ENCODE measurements at regions not wholly inside any gene's neighbourhood (a gene's known extent, or its start where the extent isn't known, plus 50 kb on each side); places are given as distances from the start of the nearest gene placed in this dataset.

DNA sequence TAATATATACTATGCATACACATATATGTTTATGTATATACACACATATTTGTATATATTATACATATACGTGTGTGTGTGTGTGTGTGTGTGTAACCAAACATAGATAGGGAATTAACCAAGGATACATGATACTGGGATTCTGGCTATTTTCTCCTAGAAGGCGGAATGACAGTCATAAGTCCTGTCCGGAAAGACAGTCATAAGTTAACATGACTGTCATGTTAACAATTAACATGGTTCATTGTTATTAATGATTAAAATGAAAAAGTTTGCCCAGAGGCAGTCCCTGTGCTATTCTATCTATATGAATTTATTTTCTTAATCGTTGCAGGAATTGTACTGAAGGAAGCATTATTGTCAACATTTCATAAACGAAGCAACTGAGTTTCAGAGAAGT is 450.7 kb upstream of the NXPH2 start:
- CTCF ChIA-PET = no interaction called here
- no peak overlapping the region for H3K27ac Mint-ChIP-seq
- no peaks in the 10 kb centered on the region for H3K4me1 Mint-ChIP-seq
- no peak overlapping the region for H3K4me3 Mint-ChIP-seq
- no peak for DNase-seq
- H3K36me3 Mint-ChIP-seq (ENCODE audit: low read depth) = no peaks in the 10 kb centered on the region
- H3K27me3 Mint-ChIP-seq = no peaks in the 10 kb centered on the region
- H3K9me3 Mint-ChIP-seq = peaks cover 2% of the 10 kb centered on the region
- POLR2A ChIA-PET = no interaction called here

DNA sequence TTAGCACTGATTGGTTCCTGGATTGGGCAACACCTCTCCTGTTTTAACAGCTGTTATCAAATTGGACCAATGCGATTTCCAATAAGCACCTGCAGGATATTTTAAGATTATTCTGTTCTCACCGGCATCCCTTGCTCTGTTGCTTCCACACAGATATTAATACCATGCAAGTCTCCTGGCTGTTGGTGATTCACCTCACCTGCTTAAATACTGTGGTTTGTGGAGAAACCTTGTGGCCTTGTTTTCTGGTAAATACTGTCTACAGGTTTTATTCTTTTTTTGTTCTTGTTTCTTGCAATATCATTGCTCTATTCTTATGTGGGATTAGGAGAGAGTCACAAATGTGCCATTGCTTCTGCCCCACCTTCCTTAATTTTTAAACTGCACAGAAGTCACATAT is 448.1 kb upstream of the NXPH2 start:
- no peak overlapping the region for H3K27ac Mint-ChIP-seq
- no peaks in the 10 kb centered on the region for H3K27me3 Mint-ChIP-seq
- ChIA-PET POLR2A (no interaction called here), CTCF (no interaction called here)
- peaks cover 2% of the 10 kb centered on the region for H3K9me3 Mint-ChIP-seq
- H3K36me3 Mint-ChIP-seq (ENCODE audit: low read depth) = no peaks in the 10 kb centered on the region
- no peak for DNase-seq
- no peaks in the 10 kb centered on the region for H3K4me1 Mint-ChIP-seq
- no peak overlapping the region for H3K4me3 Mint-ChIP-seq

- no peaks in the 10 kb centered on the region for H3K36me3 Mint-ChIP-seq (ENCODE audit: low read depth)
- no peaks in the 10 kb centered on the region for H3K4me1 Mint-ChIP-seq
- ChIA-PET CTCF (no interaction called here), POLR2A (no interaction called here)
- DNase-seq = no peak
- no peaks in the 10 kb centered on the region for H3K27me3 Mint-ChIP-seq
- no peak overlapping the region for H3K27ac Mint-ChIP-seq
- H3K4me3 Mint-ChIP-seq = no peak overlapping the region
- peaks cover 2% of the 10 kb centered on the region for H3K9me3 Mint-ChIP-seq
Measured at GRCh38 chr2:139225961-139226360, 445.8 kb upstream of the NXPH2 start.

- ChIA-PET CTCF (no interaction called here), POLR2A (no interaction called here)
- H3K27me3 Mint-ChIP-seq = no peaks in the 10 kb centered on the region
- H3K4me1 Mint-ChIP-seq = no peaks in the 10 kb centered on the region
- H3K27ac Mint-ChIP-seq = no peak overlapping the region
- H3K4me3 Mint-ChIP-seq = no peak overlapping the region
- H3K36me3 Mint-ChIP-seq (ENCODE audit: low read depth) = no peaks in the 10 kb centered on the region
- peaks cover 12% of the 10 kb centered on the region for H3K9me3 Mint-ChIP-seq
- no peak for DNase-seq
Measured at GRCh38 chr2:139218181-139218580, 438.0 kb upstream of the NXPH2 start.

GRCh38 chr2:139217641-139218040 is 437.5 kb upstream of the NXPH2 start:
- Mint-ChIP-seq H3K9me3 (peaks cover 15% of the 10 kb centered on the region), H3K4me1 (no peaks in the 10 kb centered on the region), H3K27ac (no peak overlapping the region), H3K36me3 (ENCODE audit: low read depth) (no peaks in the 10 kb centered on the region), H3K27me3 (no peaks in the 10 kb centered on the region), H3K4me3 (no peak overlapping the region)
- CTCF ChIA-PET = no interaction called here
- POLR2A ChIA-PET = no interaction called here
- DNase-seq = no peak

- Mint-ChIP-seq H3K4me1 (no peaks in the 10 kb centered on the region), H3K36me3 (ENCODE audit: low read depth) (no peaks in the 10 kb centered on the region), H3K27me3 (no peaks in the 10 kb centered on the region), H3K4me3 (no peak overlapping the region), H3K27ac (no peak overlapping the region), H3K9me3 (peaks cover 17% of the 10 kb centered on the region)
- ChIA-PET POLR2A (no interaction called here), CTCF (no interaction called here)
- no peak for DNase-seq
Measured at GRCh38 chr2:139216435-139216834, 436.2 kb upstream of the NXPH2 start.

DNA sequence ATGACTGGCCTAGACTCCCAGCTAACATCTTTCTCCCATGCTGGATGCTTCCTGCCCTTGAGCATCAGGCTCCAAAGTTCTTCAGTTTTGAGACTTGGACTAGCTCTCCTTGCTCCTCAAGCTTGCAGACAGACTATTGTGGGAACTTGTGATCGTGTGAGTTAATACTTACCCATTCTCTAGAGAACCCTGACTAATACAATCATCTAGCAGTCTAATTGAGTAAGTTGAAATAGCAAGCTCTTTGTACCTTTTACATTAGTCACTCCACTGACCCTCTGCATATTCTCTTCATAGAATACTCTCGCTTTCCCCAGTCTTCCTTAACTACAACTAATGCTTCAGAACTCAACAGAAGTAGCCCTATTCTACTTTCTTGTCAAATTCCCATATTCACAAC is 434.6 kb upstream of the NXPH2 start:
- Mint-ChIP-seq H3K4me1 (no peaks in the 10 kb centered on the region), H3K36me3 (ENCODE audit: low read depth) (no peaks in the 10 kb centered on the region), H3K27me3 (no peaks in the 10 kb centered on the region), H3K4me3 (no peak overlapping the region), H3K27ac (no peak overlapping the region), H3K9me3 (peaks cover 17% of the 10 kb centered on the region)
- ChIA-PET POLR2A (no interaction called here), CTCF (no interaction called here)
- no peak for DNase-seq

DNA sequence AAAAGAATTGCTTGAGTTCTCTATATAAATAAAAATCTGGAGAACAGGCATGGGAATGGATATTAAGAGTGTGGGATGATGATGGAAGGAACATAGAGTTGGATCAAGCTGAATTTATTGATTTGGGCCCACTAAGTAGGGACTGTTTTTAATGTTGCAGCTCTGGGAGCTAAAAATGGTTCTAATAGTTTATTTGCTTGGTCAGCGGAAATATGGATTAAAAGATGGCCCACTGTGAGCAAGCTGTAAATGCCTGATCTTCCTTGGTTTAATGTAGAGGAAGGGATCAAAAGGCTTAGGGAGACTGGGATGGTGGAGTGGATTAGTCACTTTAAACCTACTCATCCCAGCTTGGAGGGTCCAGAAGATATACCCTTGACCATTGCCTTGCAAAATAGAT is 429.4 kb upstream of the NXPH2 start:
- H3K36me3 Mint-ChIP-seq (ENCODE audit: low read depth) = no peaks in the 10 kb centered on the region

GRCh38 chr2:139201516-139201915 is 421.3 kb upstream of the NXPH2 start:
- Mint-ChIP-seq H3K4me1 (no peaks in the 10 kb centered on the region), H3K27me3 (no peaks in the 10 kb centered on the region)
- no peak for DNase-seq

More for the DNA sequence above, 429.4 kb upstream of the NXPH2 start:
- DNase-seq = no peak
- H3K4me3 Mint-ChIP-seq = no peak overlapping the region
- ChIA-PET POLR2A (no interaction called here), CTCF (no interaction called here)
- no peaks in the 10 kb centered on the region for H3K27me3 Mint-ChIP-seq
- H3K9me3 Mint-ChIP-seq = peaks cover 5% of the 10 kb centered on the region
- no peak overlapping the region for H3K27ac Mint-ChIP-seq
- H3K4me1 Mint-ChIP-seq = no peaks in the 10 kb centered on the region

DNA sequence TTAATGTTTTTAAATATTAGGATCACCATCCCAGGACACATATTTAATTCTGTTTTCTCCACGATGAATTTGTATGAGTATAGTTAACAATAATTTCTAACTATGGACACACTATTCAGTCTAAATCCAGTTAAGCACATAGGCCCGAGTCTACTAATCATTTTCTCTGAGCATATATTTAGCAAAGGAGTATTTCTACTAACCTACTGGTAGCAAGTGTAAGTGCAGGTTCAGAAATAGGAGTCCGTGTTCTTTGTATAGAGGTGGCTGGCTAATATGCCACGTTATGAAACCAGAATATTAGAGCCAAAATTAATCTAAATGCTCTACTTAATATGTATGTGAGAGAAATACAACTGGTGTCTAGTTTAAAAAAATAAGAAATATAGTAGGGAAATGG is 416.6 kb upstream of the NXPH2 start:
- no peak for DNase-seq

More at GRCh38 chr2:139201516-139201915, 421.3 kb upstream of the NXPH2 start:
- ChIA-PET CTCF (no interaction called here), POLR2A (no interaction called here)
- no peak overlapping the region for H3K27ac Mint-ChIP-seq
- no peaks in the 10 kb centered on the region for H3K36me3 Mint-ChIP-seq (ENCODE audit: low read depth)
- peaks cover 3% of the 10 kb centered on the region for H3K9me3 Mint-ChIP-seq
- no peak overlapping the region for H3K4me3 Mint-ChIP-seq

DNA sequence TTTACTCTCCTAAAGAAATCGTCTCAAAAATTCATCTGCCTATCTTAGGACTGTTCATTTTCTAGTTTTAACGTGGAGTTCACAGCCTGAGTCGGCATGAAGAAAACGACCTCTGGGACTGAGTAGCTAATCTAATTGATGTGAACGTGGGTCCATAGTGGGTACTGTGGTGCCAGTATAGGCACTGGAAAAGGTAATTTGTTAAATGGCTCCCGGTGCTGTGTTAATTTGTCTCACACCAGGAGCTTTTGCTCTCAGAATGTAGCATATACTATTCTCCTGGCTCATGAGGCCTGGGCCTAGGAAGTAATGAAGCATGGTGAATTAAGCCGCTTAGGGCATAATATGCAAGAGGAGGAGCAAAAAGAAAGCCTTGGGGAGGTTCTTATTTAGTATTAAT is 414.4 kb upstream of the NXPH2 start:
- no peak for DNase-seq
- Mint-ChIP-seq H3K36me3 (ENCODE audit: low read depth) (no peaks in the 10 kb centered on the region), H3K27me3 (no peaks in the 10 kb centered on the region), H3K27ac (no peak overlapping the region), H3K4me1 (no peaks in the 10 kb centered on the region), H3K4me3 (no peak overlapping the region), H3K9me3 (no peaks in the 10 kb centered on the region)
- CTCF ChIA-PET = no interaction called here
- POLR2A ChIA-PET = no interaction called here

More for the DNA sequence above, 416.6 kb upstream of the NXPH2 start:
- ChIA-PET CTCF (no interaction called here), POLR2A (no interaction called here)
- Mint-ChIP-seq H3K9me3 (no peaks in the 10 kb centered on the region), H3K4me3 (no peak overlapping the region), H3K4me1 (no peaks in the 10 kb centered on the region), H3K27me3 (no peaks in the 10 kb centered on the region), H3K36me3 (ENCODE audit: low read depth) (no peaks in the 10 kb centered on the region), H3K27ac (no peak overlapping the region)

DNA sequence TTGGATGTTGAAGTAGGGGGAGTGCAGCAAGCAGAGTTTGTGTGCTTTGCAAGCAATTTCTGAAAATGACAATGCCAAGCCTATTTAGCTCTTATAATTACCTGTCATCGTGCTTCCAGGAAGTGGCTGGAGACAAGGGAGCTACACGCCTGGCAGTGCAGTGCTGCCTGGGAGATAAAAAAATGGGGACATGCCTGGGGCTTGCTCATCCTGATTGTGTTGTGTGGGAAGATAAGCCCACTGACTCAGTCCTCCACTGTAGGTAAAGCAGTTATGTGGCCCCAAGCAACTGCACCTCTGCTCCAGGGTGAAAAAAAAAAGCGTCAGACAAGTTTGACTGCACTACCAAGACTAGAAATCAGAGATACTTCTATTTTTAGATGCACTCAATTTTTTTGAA is 396.9 kb upstream of the NXPH2 start:
- ChIA-PET CTCF (no interaction called here), POLR2A (no interaction called here)
- no peak overlapping the region for H3K27ac Mint-ChIP-seq
- H3K4me1 Mint-ChIP-seq = no peaks in the 10 kb centered on the region
- H3K9me3 Mint-ChIP-seq = peaks cover 2% of the 10 kb centered on the region
- no peaks in the 10 kb centered on the region for H3K36me3 Mint-ChIP-seq (ENCODE audit: low read depth)
- no peak for DNase-seq
- H3K27me3 Mint-ChIP-seq = no peaks in the 10 kb centered on the region
- H3K4me3 Mint-ChIP-seq = no peak overlapping the region

- Mint-ChIP-seq H3K4me3 (no peak overlapping the region), H3K9me3 (peaks cover 2% of the 10 kb centered on the region), H3K36me3 (ENCODE audit: low read depth) (no peaks in the 10 kb centered on the region), H3K4me1 (no peaks in the 10 kb centered on the region), H3K27me3 (no peaks in the 10 kb centered on the region), H3K27ac (no peak overlapping the region)
- POLR2A ChIA-PET = no interaction called here
- CTCF ChIA-PET = no interaction called here
- no peak for DNase-seq
Measured at GRCh38 chr2:139175510-139175909, 395.3 kb upstream of the NXPH2 start.

DNA sequence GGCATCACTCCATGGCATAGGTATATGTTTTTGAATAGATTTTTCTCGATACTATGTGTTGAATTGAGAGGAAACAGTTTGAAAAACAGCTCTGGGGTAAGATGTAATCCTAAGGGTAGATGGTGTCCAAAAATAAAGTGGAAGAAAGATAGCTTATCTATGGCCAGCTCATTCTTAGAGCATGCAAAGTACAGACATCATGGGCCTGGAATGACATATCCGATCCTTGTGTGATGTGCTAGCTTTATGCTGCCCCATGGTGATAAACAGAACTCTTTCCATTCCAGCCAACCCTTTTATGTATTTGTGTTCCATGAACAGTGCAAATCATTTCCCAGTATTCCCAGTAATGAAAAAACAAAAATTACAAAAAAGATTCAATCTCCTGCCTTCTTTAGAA is 390.2 kb upstream of the NXPH2 start:
- ChIA-PET CTCF (no interaction called here), POLR2A (no interaction called here)
- Mint-ChIP-seq H3K4me1 (no peaks in the 10 kb centered on the region), H3K36me3 (ENCODE audit: low read depth) (no peaks in the 10 kb centered on the region), H3K4me3 (no peak overlapping the region), H3K9me3 (peaks cover 2% of the 10 kb centered on the region), H3K27me3 (no peaks in the 10 kb centered on the region), H3K27ac (no peak overlapping the region)
- no peak for DNase-seq

GRCh38 chr2:139165601-139166000 is 385.4 kb upstream of the NXPH2 start:
- POLR2A ChIA-PET = no interaction called here
- Mint-ChIP-seq H3K4me1 (no peaks in the 10 kb centered on the region), H3K9me3 (peaks cover 3% of the 10 kb centered on the region), H3K27me3 (no peaks in the 10 kb centered on the region), H3K36me3 (ENCODE audit: low read depth) (no peaks in the 10 kb centered on the region), H3K4me3 (no peak overlapping the region), H3K27ac (no peak overlapping the region)
- DNase-seq = no peak
- CTCF ChIA-PET = no interaction called here
